ENCODE measurements at regions not wholly inside any gene's neighbourhood (a gene's known extent, or its start where the extent isn't known, plus 50 kb on each side); places are given as distances from the start of the nearest gene placed in this dataset.
A peak's percentile ranks its signal among the peaks of the same experiment; 100 is the strongest.

GRCh38 chr6:2462831-2463230, 217.4 kb upstream of the GMDS start:
- in situ Hi-C loops (cut with HindIII; ENCODE audit: low sequenced_read_pairs) = no loop called here
- H3K4me3 ChIP-seq (ENCODE audit: low read depth, low read length) = no peak overlapping the region
- DNase-seq (ENCODE audit: low read depth) = no peak
- no peak for TF ChIP-seq CTCF (IDR thresholded peaks at IDR 0.05; ENCODE audit: low read depth, low read length, missing control alignments)

GRCh38 chr6:2460216-2460745, 214.9 kb upstream of the GMDS start:
- DNase-seq (ENCODE audit: low read depth) = peak; percentile 5
- no peak for TF ChIP-seq CTCF (IDR thresholded peaks at IDR 0.05; ENCODE audit: low read depth, low read length, missing control alignments)
- in situ Hi-C loops (cut with HindIII; ENCODE audit: low sequenced_read_pairs) = no loop called here
- no peak overlapping the region for H3K4me3 ChIP-seq (ENCODE audit: low read depth, low read length)

- in situ Hi-C loops (cut with HindIII; ENCODE audit: low sequenced_read_pairs) = no loop called here
- no peak overlapping the region for H3K4me3 ChIP-seq (ENCODE audit: low read depth, low read length)
- TF ChIP-seq CTCF (IDR thresholded peaks at IDR 0.05; ENCODE audit: low read depth, low read length, missing control alignments) = no peak
- DNase-seq (ENCODE audit: low read depth) = no peak
These were observed 208.8 kb upstream of the GMDS start for GRCh38 chr6:2454180-2454579.

DNA sequence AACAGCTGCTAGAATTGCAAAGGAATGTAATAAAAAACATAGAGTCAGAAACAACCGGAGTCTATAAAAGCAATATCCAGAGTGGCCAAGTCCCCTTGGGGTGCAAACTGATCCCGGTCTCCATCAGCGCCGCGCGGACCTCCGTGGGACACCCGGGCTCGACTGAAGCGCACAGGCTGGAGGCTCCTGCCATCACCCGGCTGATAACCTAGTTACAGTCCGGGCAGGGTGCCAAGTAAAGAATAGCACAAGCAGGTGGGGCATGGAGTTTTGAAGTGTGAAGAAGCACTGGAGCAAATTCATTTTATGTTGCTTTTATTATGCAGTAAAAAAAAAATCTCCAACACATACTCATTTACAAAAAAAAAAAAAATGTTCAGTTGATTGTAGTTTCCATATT, 205.1 kb upstream of the GMDS start:
- no peak overlapping the region for H3K4me3 ChIP-seq (ENCODE audit: low read depth, low read length)
- DNase-seq (ENCODE audit: low read depth) = no peak
- in situ Hi-C loops (cut with HindIII; ENCODE audit: low sequenced_read_pairs) = no loop called here
- TF ChIP-seq CTCF (IDR thresholded peaks at IDR 0.05; ENCODE audit: low read depth, low read length, missing control alignments) = no peak

GRCh38 chr6:2449572-2449940, 204.2 kb upstream of the GMDS start:
- no peak for TF ChIP-seq CTCF (IDR thresholded peaks at IDR 0.05; ENCODE audit: low read depth, low read length, missing control alignments)
- no peak overlapping the region for H3K4me3 ChIP-seq (ENCODE audit: low read depth, low read length)
- in situ Hi-C loops (cut with HindIII; ENCODE audit: low sequenced_read_pairs) = no loop called here
- no peak for DNase-seq (ENCODE audit: low read depth)

- TF ChIP-seq CTCF (IDR thresholded peaks at IDR 0.05; ENCODE audit: low read depth, low read length, missing control alignments) = peak; percentile 78
- peak; percentile 72 for DNase-seq (ENCODE audit: low read depth)
- no peak overlapping the region for H3K4me3 ChIP-seq (ENCODE audit: low read depth, low read length)
- in situ Hi-C loops (cut with HindIII; ENCODE audit: low sequenced_read_pairs) = no loop called here
These were observed 203.6 kb upstream of the GMDS start for GRCh38 chr6:2448826-2449571.

Measured in astrocyte of the cerebellum (primary cell).